A673 (cell line): ENCODE measurements at regions not wholly inside any gene's neighbourhood (a gene's known extent, or its start where the extent isn't known, plus 50 kb on each side); places are given as distances from the start of the nearest gene placed in this dataset.

ENCODE experiments used
- EZH2 ChIP-seq: fragments of 200-600 bp; sonication (generic); IDR thresholded peaks from 2 replicates; pipeline ENCODE4 v1.6.1; 2017; ENCODE audit warnings: borderline replicate concordance, low read depth, mild to moderate bottlenecking, mixed read lengths, antibody characterized with exemption, low read length; ENCODE audit not compliant: poor library complexity, severe bottlenecking
- TF ChIP-seq, protein P1 (sequence below): fragments of 300-800, 200-600 bp; sonication (generic); conservative IDR thresholded peaks from 2 replicates; pipeline ENCODE4 v1.5.1; 2017; ENCODE audit warnings: low read depth, mild to moderate bottlenecking, antibody characterized with exemption, low read length, moderate library complexity, mixed read lengths

DNA sequence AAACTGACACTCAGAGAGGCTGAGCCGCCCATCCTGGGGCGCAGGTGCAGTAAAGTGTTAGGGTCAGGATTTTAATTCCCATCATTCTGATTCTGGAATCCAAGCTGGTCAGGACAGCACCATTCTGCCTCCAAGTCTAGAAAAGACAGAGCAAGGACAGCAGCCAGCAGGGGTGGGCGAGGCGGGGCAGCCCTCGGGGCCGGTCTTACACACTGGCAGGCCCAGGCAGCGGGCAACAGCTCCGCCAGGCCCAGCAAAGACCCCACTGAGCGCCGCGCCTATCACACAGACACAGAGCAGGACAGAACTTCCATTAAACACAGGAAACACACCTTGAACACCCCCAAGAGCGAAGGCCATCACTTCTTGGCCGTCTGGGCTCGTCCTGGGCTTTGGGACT lies 66.5 kb upstream of the RXRA start:
- no peak for TF ChIP-seq EZH2
- TF ChIP-seq, protein P1, sequence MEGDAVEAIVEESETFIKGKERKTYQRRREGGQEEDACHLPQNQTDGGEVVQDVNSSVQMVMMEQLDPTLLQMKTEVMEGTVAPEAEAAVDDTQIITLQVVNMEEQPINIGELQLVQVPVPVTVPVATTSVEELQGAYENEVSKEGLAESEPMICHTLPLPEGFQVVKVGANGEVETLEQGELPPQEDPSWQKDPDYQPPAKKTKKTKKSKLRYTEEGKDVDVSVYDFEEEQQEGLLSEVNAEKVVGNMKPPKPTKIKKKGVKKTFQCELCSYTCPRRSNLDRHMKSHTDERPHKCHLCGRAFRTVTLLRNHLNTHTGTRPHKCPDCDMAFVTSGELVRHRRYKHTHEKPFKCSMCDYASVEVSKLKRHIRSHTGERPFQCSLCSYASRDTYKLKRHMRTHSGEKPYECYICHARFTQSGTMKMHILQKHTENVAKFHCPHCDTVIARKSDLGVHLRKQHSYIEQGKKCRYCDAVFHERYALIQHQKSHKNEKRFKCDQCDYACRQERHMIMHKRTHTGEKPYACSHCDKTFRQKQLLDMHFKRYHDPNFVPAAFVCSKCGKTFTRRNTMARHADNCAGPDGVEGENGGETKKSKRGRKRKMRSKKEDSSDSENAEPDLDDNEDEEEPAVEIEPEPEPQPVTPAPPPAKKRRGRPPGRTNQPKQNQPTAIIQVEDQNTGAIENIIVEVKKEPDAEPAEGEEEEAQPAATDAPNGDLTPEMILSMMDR: no peak
